ENCODE measurements at regions not wholly inside any gene's neighbourhood (a gene's known extent, or its start where the extent isn't known, plus 50 kb on each side); places are given as distances from the start of the nearest gene placed in this dataset.

DNA sequence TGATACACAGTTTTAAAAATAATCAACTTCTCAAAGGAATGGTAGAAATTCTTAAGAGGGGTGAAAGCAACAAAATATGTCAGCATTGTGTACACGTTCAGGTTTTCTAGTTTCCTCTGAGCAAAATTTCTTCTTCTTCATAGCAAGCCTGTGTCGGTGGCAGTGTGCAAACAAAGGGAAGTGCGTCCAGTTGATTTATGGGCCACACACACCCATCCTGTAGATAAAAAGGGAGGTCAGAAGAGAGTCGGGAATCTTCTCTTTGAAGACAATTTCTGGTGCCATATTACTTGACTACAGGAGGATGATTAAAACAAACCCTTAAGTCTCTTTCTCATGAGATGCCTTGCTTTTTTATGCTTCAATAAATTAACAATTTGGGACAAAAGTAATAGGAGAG, 484.1 kb upstream of the SALL1 start:
- Mint-ChIP-seq H3K4me3 (ENCODE audit: unreplicated experiment) (no peak overlapping the region), H3K4me1 (ENCODE audit: low read depth, unreplicated experiment) (peaks cover 8% of the 10 kb centered on the region), H3K9me3 (ENCODE audit: unreplicated experiment) (peaks cover 2% of the 10 kb centered on the region), H3K27me3 (ENCODE audit: unreplicated experiment) (peaks cover 2% of the 10 kb centered on the region), H3K27ac (ENCODE audit: unreplicated experiment) (no peak overlapping the region), H3K36me3 (ENCODE audit: unreplicated experiment) (no peaks in the 10 kb centered on the region)
- no peak for DNase-seq
- TF ChIP-seq, protein P1, sequence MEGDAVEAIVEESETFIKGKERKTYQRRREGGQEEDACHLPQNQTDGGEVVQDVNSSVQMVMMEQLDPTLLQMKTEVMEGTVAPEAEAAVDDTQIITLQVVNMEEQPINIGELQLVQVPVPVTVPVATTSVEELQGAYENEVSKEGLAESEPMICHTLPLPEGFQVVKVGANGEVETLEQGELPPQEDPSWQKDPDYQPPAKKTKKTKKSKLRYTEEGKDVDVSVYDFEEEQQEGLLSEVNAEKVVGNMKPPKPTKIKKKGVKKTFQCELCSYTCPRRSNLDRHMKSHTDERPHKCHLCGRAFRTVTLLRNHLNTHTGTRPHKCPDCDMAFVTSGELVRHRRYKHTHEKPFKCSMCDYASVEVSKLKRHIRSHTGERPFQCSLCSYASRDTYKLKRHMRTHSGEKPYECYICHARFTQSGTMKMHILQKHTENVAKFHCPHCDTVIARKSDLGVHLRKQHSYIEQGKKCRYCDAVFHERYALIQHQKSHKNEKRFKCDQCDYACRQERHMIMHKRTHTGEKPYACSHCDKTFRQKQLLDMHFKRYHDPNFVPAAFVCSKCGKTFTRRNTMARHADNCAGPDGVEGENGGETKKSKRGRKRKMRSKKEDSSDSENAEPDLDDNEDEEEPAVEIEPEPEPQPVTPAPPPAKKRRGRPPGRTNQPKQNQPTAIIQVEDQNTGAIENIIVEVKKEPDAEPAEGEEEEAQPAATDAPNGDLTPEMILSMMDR (IDR thresholded peaks at IDR 0.05; ENCODE audit: partially characterized antibody, unreplicated experiment), result no peak

DNA sequence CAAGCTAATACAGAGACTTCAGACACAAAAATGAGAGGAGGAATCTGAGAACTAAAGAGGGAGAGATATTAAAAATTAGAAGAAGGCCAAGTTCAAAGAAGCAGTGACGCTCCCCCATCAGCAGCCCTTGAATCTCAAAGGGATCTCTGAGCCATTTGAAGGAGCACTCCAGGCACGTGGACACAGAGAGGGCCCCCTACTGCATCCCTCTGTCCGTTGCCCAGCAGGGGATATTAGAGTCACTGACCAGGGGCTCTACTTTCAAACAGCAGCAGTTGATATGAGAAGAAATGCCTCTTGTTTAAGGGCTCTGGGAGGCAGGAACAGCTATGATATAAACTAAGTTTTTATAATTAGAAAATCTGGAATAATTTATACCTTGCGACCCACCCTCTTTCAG, 479.0 kb upstream of the SALL1 start:
- TF ChIP-seq, protein P1 (IDR thresholded peaks at IDR 0.05; ENCODE audit: partially characterized antibody, unreplicated experiment), result no peak
- peaks cover 4% of the 10 kb centered on the region for H3K36me3 Mint-ChIP-seq (ENCODE audit: unreplicated experiment)
- DNase-seq, result no peak
- no peaks in the 10 kb centered on the region for H3K4me1 Mint-ChIP-seq (ENCODE audit: low read depth, unreplicated experiment)
- no peaks in the 10 kb centered on the region for H3K9me3 Mint-ChIP-seq (ENCODE audit: unreplicated experiment)
- H3K27me3 Mint-ChIP-seq (ENCODE audit: unreplicated experiment), result no peaks in the 10 kb centered on the region
- H3K27ac Mint-ChIP-seq (ENCODE audit: unreplicated experiment), result no peak overlapping the region
- no peak overlapping the region for H3K4me3 Mint-ChIP-seq (ENCODE audit: unreplicated experiment)

DNA sequence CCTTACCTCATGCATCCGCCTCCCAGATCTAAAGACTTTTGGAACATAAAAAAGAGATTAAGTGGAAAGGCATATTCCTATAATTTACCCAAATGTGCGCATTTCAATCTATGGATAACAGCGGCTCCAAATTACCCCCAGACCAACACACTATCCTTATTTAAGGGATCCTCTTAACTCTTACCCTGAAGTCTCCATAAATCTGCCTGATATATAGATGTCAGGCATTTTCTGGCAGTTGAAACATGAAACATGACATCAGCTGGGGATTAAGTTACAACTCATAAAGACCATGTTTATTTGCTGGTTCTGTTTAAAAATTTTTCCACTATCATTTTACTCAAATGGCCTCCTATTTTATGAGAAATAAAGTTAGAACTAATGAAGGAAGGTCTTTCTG, 478.5 kb upstream of the SALL1 start:
- H3K36me3 Mint-ChIP-seq (ENCODE audit: unreplicated experiment), result peaks cover 4% of the 10 kb centered on the region
- H3K4me3 Mint-ChIP-seq (ENCODE audit: unreplicated experiment), result no peak overlapping the region
- H3K9me3 Mint-ChIP-seq (ENCODE audit: unreplicated experiment), result no peaks in the 10 kb centered on the region
- TF ChIP-seq, protein P1 (IDR thresholded peaks at IDR 0.05; ENCODE audit: partially characterized antibody, unreplicated experiment), result no peak
- no peaks in the 10 kb centered on the region for H3K4me1 Mint-ChIP-seq (ENCODE audit: low read depth, unreplicated experiment)
- DNase-seq, result no peak
- H3K27me3 Mint-ChIP-seq (ENCODE audit: unreplicated experiment), result no peaks in the 10 kb centered on the region
- no peak overlapping the region for H3K27ac Mint-ChIP-seq (ENCODE audit: unreplicated experiment)

DNA sequence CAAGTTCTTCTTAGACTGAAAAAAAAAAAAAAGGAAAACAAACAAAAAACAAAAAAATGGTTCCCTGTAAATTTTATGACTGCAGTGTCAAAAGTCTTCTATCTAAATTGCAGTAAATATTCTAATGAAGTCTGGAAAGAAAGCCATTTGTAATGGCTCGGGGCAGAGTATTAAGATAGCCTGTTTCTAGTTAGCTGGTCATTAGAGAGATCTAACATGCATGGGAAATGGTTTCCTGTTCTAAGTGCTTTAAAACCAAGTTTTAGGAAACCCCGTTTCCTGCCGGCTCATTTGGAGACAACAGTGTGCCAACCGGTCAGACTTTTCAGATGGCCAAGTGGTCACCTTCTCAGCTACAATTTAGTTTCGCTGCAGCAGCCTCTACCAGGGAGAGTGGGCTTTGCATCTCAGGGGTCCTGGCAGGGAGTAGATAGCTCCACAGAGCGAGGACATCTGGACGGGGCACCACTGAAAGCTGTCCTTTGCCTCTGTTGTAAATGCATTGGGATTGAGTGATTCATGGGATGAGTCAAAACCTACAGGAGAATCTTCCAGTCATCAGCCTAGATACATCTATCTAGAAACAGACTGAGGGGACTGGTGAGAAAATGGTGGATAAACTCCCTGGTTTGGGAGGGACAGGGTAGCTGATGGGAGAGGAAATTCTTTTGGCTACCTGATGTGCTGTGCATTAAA, 473.2 kb upstream of the SALL1 start:
- Mint-ChIP-seq H3K27me3 (ENCODE audit: unreplicated experiment) (no peaks in the 10 kb centered on the region), H3K27ac (ENCODE audit: unreplicated experiment) (no peak overlapping the region), H3K9me3 (ENCODE audit: unreplicated experiment) (no peaks in the 10 kb centered on the region), H3K4me3 (ENCODE audit: unreplicated experiment) (no peak overlapping the region), H3K4me1 (ENCODE audit: low read depth, unreplicated experiment) (no peaks in the 10 kb centered on the region), H3K36me3 (ENCODE audit: unreplicated experiment) (peaks cover 4% of the 10 kb centered on the region)
- DNase-seq, result no peak
- TF ChIP-seq, protein P1 (IDR thresholded peaks at IDR 0.05; ENCODE audit: partially characterized antibody, unreplicated experiment), result no peak

DNA sequence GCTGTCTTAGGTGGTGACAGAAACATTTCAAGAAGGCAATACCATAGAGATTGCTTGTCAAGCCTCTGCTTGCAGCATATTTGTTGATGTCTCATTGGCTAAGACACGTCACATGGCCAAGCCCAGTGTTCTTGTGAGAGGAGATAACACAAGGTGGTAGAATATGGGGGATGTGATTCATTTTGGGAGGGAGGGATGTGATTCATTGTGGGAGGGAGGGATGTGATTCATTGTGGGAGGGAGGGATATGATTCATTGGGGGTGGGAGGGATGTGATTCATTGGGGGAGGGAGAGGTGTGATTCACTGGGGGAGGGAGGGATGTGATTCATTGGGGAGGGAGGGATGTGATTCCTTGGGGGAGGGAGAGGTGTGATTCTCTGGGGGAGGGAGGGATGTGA, 470.5 kb upstream of the SALL1 start:
- Mint-ChIP-seq H3K9me3 (ENCODE audit: unreplicated experiment) (no peaks in the 10 kb centered on the region), H3K36me3 (ENCODE audit: unreplicated experiment) (no peaks in the 10 kb centered on the region), H3K4me1 (ENCODE audit: low read depth, unreplicated experiment) (no peaks in the 10 kb centered on the region), H3K27me3 (ENCODE audit: unreplicated experiment) (no peaks in the 10 kb centered on the region), H3K4me3 (ENCODE audit: unreplicated experiment) (no peak overlapping the region), H3K27ac (ENCODE audit: unreplicated experiment) (no peak overlapping the region)
- no peak for DNase-seq
- TF ChIP-seq, protein P1 (IDR thresholded peaks at IDR 0.05; ENCODE audit: partially characterized antibody, unreplicated experiment), result no peak

All from glutamatergic neuron (in vitro differentiated cells).